Epithelial cell of proximal tubule (primary cell): ENCODE measurements at regions not wholly inside any gene's neighbourhood (a gene's known extent, or its start where the extent isn't known, plus 50 kb on each side); places are given as distances from the start of the nearest gene placed in this dataset.

Experiments
- DNase-seq: peaks from one replicate; pipeline ENCODE4 v3.0.0-alpha.2; 2011; ENCODE audit warnings: low read depth
- H3K4me3 ChIP-seq: 2 replicates; pipeline ENCODE4 v1.5.1; 2011; ENCODE audit warnings: low read depth, mild to moderate bottlenecking, low read length
- TF ChIP-seq, protein P1 (sequence below): conservative IDR thresholded peaks from 2 replicates; pipeline ENCODE4 v1.5.1; 2012; ENCODE audit warnings: low read depth, mild to moderate bottlenecking, low read length

- TF ChIP-seq, protein P1, sequence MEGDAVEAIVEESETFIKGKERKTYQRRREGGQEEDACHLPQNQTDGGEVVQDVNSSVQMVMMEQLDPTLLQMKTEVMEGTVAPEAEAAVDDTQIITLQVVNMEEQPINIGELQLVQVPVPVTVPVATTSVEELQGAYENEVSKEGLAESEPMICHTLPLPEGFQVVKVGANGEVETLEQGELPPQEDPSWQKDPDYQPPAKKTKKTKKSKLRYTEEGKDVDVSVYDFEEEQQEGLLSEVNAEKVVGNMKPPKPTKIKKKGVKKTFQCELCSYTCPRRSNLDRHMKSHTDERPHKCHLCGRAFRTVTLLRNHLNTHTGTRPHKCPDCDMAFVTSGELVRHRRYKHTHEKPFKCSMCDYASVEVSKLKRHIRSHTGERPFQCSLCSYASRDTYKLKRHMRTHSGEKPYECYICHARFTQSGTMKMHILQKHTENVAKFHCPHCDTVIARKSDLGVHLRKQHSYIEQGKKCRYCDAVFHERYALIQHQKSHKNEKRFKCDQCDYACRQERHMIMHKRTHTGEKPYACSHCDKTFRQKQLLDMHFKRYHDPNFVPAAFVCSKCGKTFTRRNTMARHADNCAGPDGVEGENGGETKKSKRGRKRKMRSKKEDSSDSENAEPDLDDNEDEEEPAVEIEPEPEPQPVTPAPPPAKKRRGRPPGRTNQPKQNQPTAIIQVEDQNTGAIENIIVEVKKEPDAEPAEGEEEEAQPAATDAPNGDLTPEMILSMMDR: no peak
Measured at GRCh38 chr13:102466610-102467190, 64.9 kb upstream of the FGF14 start.

DNA sequence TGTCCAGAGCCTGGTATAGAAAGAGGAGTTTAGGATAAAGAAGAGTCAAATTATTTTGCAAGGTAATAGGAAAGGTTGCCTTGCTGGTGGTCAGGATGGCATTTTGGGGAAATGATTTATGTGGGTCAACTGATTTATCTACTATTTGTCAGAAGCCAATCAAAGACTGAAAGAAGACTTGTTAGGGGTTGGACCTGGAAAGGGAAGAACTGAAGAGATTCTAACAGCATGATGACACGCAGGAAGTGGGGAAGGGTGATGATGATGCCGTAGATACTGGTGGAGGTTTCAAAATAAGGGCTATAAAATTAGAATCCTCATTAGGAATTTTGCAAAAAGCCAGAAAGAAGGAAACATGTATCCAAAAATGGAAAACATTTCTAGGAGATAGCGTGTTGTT, 60.7 kb upstream of the FGF14 start:
- TF ChIP-seq, protein P1: no peak

More at GRCh38 chr13:102466610-102467190, 64.9 kb upstream of the FGF14 start:
- no peak overlapping the region for H3K4me3 ChIP-seq
- DNase-seq: no peak

GRCh38 chr13:102461302-102461701, 59.5 kb upstream of the FGF14 start:
- H3K4me3 ChIP-seq: no peak overlapping the region
- TF ChIP-seq, protein P1: no peak
- DNase-seq: no peak

More for the DNA sequence above, 60.7 kb upstream of the FGF14 start:
- DNase-seq: no peak
- H3K4me3 ChIP-seq: no peak overlapping the region

DNA sequence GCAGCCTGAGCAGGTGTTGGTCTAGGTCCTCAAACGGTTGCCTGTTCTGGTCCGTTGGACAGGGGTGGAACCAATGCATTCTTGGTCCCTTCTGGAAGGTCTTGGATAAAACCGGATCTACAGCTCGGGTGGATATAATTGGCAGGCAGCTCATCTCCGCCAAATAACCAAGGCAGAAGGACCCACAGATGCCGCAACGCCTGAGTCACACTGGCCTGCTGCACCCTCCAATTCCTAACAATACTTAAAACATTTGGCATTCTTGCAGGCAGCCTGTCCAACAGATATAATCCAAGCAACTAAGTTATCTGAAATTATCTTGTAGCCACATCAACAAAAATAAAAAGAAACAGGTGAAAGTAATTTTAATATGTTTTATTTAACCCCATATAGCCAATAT, 59.0 kb upstream of the FGF14 start:
- DNase-seq: no peak
- no peak overlapping the region for H3K4me3 ChIP-seq
- TF ChIP-seq, protein P1: no peak

DNA sequence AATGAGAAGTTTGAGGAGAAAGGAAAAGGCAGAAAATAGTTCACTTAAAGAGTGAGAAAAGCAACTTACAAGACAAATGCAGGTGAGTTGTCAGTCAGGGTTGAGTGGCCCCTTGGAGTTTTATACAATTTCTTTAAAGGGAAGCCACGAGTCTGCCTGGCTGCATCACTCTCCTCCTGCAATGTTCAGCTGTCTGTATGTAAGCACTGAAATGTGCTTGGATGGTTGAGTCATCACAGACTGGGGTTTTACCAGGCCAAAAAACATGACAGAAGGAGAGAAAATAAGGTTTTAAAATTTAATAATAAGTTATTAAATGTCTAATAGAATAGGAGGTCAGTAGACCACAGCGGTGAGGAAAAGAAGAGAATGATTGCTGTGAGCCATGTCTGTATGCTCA, 51.0 kb upstream of the FGF14 start:
- no peak overlapping the region for H3K4me3 ChIP-seq
- TF ChIP-seq, protein P1: no peak
- DNase-seq: peak; percentile 13
